Head of caudate nucleus (tissue), 42 donors: ENCODE measurements at regions not wholly inside any gene's neighbourhood (a gene's known extent, or its start where the extent isn't known, plus 50 kb on each side); places are given as distances from the start of the nearest gene placed in this dataset.
"Not testable (repeated sequence)": the region's sequence is repeated elsewhere in the genome, so short reads cannot be mapped to it uniquely, and the experiment has no call there.

Source experiments
- DNase-seq, 42 donors: peaks; one replicate each; pipeline versions ENCODE4 v3.0.0 to v3.0.0-alpha.2; 2020 to 2021; ENCODE audit warnings: mixed read lengths in 7 of 42
- intact Hi-C: fragments of 100-400 bp; cut with DNase I; formaldehyde crosslinking; loops from one replicate; pipeline ENCODE4 v1.15.0; 2022

DNA sequence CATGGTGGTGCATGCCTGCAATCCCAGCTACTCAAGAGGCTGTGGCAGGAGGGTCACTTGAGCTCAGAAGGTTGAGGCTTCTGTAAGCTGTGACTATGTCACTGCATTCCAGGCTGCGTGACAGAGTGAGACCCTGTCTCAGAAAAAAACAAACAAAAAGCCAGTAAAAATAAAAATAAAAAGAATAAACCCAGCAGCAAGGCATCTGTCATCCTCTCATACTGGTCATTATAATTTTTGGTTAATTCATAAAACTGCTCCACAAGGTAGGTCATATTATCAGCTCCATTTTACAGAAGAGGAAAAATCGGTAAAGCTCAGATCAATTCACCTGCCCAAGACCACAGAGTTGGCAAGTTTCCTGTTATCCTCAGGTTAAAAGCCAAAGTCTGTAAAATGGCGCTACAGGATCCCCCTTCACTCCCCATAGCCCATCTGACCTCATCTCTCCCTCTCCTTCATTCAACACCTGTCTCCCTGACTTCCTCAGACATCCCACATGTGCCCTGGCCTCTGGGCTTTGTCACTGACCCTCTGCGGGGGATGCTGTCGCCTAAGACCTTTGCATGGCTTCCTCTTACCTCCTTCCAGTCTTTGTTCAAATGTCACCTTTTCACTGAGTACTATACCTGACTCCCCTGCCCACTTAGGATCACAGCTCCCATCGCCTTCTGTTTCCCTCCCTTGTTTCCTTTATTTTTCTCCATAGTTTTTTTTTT, 213.2 kb upstream of the ZNF217 start:
- intact Hi-C loops: no loop called here
- no peak for DNase-seq

DNA sequence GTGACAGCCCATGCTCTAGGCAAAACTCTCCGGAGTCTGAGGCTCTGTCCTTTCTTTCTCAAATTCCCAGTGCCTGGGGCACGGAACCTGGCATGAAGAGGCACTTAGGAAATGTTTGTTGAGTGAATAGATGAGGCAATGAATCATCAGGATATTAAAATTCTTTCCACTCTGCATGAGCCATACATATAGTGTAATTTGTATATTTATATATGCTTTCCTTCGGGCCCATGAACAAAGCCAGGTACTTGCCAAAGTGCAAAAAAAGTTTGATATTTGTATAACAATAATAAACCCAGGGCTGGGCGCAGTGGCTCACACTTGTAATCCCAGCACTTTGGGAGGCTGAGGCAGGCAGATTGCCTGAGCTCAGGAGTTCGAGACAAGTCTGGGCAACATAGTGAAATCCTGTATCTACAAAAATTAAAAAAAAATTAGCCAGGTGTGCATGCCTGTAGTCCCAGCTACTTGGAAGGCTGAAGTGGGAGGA, 212.3 kb upstream of the ZNF217 start:
- no peak for DNase-seq
- intact Hi-C loops: no loop called here

DNA sequence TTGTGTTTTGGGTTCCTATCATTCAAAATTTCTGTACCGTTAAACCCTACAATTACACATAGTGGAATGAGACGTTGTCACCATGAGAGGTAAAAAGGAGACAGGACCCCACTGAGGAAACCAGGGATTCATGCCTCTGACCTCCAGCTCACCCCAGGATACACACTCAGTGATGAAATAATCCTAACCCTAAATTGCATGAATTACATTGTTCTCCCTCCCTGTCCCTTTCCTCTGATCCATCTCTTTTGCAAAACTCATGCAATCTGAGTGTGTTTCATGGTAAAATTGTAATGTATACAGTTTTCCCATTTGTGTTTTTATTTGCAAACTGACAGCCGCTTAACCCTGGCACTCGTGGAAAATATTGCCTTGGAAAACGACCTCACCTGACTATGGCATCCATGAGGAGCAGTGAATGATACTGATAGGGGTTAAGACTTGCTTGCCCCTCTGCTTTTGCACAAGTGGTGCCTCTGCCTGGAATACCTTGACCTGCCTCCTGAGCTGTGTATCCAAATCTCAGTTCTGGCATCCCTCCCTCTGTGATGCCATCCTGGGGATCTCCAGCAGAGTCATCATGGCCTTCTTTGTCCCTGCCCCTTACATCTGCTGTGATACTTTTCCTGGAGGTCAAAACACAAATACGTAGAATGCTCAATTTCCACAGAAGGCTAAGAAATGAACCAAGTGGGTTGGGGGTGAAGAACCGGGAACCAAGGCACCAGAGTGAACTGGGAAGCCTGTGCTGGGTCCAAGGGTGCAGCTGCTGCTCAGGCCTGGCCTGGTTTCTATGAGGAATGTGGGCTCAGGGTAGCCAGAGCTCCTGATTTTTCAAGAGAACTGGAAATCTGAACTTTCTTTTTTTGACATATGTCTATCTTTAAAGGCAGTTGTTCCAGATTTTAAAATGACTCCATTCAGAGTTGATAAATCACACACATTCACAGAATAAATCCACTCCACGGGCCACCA, 211.6 kb upstream of the ZNF217 start:
- no peak for DNase-seq
- intact Hi-C loops: no loop called here

DNA sequence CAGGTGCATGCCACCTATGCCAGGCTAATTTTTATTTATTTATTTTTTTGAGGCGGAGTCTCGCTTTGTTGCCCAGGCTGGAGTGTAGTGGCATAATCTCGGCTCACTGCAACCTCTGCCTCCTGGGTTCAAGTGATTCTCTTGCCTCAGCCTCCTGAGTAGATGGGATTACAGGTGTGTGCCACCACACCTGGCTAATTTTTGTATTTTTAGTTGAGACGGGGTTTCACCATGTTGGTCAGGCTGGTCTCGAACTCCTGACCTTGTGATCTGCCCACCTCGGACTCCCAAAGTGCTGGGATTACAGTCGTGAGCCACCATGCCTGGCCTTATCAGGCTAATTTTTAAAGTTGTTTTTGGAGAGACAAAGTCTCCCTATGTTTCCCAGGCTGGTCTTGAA, 210.7 kb upstream of the ZNF217 start:
- intact Hi-C loops, DNase-seq: not testable (repeated sequence)

DNA sequence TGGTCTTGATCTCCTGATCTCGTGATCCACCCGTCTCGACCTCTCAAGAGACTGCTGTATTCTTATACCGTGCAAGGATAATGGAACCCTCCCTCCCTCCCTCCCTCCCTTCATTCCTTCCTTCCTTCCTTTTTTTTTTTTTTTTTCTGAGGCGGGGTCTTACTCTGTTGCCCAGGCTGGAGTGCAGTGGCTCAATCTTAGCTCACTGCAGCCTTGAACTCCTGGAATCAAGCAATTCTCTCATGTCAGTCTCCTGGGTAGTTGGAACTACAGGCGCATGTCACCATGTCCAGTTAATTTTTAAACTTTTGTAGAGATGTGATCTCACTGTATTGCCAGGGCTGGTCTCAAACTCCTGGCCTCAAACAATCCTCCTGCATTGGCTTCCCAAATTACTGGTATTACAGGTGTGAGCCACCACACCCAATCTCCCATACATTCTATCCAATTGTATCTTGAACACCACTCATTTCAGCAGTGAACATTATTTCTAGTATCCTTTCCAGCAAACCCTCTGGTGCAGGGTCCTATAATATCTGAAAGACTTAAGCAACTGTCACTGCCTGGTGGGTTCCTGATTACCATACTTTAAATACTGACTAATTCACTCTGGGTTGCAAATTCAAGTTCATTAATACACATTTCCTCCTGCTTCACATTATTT, 210.0 kb upstream of the ZNF217 start:
- intact Hi-C loops: no loop called here
- DNase-seq: no peak

DNA sequence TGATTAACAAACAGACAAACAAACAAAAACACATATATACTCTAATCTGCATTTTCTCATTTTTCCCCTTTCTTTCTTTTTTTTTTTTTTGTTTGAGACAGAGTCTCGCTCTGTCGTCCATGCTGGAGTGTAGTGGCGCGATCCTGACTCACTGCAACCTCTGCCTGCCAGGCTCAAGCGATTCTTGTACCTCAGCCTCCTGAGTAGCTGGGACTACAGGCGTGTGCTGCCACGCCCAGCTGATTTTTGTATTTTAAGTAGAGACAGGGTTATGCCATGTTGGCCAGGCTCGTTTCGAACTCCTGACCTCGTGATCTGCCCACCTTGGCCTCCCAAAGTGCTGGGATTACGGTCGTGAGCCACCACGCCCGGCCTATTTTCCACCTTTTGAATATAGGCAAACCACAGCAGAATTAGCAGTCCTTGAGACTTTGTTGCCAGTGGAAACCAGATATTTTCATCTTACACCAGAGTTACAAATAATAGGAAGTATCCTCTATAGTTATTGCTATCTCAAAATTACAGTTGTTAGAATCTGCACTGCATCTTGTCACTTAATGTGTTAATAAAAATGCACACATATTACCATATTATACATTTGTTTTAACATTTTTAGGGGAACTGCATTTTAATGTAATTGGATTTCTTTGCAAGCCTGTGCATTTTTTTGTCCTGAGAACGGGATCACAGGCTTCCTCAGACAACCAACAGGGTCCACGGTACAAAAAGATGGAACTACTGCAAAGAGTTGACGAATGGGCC, 208.2 kb upstream of the ZNF217 start:
- DNase-seq: no peak

DNA sequence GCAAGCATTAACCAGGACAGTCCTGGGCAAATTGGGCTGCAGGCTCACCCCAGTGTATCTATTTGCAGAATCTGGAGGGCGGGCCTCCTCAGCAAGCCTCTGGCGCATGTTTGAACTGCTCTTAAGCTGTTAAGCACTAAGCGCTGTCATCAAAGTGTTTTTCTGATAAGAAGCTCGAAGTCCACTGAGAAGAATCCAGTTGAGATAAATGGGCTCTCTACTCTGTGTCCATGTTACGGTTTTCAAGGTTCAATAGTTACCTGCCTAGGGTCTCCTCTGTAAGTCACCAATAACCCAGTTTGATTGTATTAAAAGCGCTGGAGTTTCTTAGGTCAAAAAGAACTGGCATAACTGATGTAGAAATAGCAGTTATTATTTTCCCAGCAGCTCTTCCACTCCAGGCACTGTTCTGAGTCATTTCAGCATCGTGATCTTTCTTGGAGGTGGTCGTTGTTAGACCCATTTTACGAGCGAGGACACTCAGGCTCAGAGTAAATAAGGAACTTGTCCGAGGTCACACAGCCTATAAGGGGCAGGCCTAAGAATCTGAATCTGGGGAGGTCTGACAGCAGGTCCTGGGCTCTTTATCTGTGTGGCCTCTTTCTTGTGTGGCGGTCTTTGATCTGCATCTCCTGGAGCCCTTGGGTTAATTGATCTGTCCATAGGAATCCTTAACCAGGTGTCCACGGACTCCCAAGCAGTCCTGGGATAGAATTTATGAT, 207.4 kb upstream of the ZNF217 start:
- intact Hi-C loops: no loop called here
- no peak for DNase-seq

More for the DNA sequence above, 208.2 kb upstream of the ZNF217 start:
- intact Hi-C loops: no loop called here

DNA sequence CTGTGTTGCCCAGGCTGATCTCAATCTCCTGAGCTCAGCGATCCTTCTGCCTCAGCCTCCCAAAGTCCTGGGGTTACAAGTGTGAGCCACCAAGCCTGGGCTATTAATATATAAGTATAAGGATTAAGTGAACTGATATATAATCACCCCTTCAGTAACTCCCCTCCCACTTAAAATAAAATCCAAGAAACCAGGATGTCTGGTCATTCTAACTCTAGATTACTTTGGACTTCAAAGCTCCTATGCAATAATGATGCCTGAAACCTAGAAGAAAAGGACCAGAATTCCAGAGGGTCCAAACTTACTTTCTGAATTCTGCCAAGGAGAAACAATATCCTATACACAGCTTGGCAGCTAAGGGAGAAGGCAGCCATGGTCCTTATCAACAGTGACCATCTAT, 206.8 kb upstream of the ZNF217 start:
- intact Hi-C loops: no loop called here

DNA sequence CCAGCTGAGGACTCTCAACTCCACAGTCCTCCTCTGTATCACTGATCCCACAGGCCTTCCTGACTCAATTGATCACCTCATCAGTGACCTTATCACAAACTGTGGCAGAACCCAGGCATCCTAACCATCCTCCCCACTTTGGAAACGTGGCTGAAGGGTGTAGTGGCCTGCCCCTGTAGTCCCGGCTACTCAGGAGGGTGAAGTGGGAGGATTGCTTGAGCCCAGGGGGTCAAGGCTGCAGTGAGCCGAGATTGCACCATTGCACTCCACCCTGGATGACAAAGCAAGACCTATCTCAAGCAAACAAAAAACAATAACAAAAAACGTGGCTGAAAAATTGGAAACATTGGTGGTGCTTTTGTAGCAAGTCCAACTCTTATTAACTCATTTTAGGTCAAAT, 203.4 kb upstream of the ZNF217 start:
- intact Hi-C loops: no loop called here
- no peak for DNase-seq

More for the DNA sequence above, 206.8 kb upstream of the ZNF217 start:
- no peak for DNase-seq

DNA sequence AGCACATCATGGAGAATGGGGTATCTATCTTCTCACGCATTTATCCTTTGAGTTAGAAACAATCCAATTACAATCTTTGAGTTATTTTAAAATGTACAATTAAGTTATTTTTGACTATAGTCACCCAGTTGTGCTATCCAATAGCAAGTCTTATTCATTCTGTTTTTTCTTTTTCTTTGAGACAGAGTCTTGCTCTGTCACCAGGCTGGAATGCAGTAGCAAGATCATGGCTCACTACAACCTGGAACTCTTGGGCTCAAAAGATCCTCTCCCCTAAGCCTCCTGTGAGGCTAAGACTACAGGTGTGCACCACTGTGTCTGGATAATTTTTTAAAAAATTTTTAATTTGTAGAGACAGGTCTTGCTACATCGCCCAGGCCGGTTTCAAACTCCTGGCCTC, 201.5 kb upstream of the ZNF217 start:
- intact Hi-C loops: no loop called here
- DNase-seq: peak in 1 of 42 donors; percentile 11

DNA sequence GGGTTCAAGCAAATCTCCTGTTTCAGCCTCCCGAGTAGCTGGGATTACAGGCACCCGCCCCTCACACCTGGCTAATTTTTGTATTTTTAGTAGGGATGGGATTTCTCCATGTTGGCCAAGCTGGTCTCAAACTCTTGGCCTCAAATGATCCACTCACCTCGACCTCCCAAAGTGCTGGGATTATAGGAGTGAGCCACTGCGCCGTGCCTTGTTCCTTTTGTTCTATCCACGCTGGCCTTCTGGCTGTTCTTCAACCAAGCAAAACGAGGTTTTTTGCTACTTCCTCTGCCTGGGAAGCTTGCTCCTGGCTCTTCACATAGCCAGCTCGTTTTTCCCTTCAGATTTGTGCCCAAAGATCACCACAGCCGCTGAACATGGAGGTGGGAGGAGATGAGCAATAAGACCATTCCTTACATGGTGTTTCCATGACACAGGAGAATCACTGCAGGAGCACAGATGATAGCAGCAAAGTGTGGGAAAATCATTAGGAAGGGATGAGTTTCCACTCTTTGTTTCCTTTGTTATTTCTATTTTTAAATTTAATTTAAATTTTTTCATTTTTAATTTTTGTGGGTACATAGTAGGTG, 201.0 kb upstream of the ZNF217 start:
- intact Hi-C loops: no loop called here
- DNase-seq: peak in 1 of 42 donors; percentile 7

DNA sequence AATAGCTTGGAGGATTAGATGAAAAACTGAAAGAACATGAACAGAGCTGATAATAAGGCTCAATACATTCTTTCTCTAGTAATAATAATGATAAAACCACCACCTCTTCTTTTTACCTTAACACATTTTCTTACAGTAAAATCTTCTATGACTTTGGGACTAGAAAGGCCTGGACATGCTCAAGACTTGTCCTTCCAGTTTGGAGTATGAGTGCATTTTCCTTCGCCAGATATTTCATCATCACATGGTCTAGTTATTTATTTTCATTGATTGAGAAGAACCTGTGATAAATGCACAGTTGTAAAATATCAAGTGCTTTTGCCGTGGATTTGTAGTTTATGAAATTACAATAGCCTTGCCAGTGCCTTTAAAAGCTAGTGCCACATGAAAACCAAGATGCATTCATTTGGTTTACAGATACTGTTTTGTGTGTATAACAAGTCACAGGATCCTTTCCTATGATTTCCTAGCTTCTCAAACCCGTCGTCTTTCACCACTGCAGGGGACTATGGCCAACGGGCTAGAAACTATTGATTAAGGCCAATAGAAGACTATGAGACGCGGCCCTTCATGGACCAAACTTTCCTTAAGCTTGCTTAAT, 200.2 kb upstream of the ZNF217 start:
- intact Hi-C loops: no loop called here
- peak in 1 of 42 donors; percentile 2 for DNase-seq

DNA sequence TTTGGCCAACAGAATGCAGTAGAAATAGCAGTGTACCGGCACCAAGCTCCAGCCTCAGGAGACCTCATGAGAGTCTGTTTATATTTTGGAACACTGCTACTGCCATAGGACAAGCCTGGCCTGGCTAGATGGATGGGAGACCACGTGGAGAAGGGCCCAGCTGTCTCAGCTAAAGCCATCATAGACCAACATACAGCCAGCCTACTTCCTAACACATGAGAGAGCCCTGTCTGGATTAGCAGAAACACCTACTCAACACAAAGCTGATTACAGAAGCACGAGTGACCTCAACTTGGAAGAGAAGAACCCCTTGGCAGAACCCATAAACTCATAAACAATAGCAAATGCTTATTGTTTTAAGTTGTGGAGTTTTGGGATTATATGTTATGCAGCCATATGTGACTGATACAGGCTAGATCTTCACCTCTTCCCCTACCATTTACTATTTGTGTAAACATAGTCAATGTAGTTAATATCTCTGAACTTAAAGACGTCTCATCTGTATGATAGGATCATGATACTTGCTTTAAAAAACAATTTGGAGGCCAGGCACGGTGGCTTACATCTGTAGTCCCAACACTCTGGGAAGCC, 199.4 kb upstream of the ZNF217 start:
- no peak for DNase-seq
- intact Hi-C loops: no loop called here

DNA sequence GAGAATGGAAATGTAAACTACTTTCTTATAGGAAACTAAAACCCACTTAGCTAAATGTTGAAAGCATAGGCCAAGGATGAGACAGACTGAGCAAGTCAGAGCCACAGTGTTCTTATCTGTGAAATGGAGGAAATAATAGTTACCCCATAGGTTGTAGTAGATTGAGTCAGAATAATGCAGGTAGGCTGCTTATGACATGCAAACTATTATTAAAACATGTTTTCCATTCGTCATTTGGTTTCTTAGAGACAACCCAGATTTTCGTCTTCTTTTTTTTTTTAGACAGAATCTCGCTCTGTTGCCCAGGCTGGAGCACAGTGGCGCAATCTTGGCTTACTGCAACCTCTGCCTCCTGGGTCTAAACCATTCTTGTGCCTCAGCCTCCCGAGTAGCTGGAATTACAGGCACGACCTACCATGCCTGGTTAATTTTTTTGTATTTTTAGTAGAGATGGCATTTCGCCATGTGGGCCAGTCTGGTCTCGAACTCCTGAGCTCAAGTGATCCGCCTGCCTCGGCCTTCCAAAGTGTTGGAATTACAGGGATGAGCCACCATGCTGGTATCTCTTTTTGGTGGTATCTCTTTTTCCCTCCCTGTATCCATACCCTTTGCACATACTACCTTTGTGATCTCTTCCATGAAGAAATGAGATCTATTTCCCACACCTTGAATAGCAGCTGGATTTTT, 196.5 kb upstream of the ZNF217 start:
- no peak for DNase-seq
- intact Hi-C loops: no loop called here

DNA sequence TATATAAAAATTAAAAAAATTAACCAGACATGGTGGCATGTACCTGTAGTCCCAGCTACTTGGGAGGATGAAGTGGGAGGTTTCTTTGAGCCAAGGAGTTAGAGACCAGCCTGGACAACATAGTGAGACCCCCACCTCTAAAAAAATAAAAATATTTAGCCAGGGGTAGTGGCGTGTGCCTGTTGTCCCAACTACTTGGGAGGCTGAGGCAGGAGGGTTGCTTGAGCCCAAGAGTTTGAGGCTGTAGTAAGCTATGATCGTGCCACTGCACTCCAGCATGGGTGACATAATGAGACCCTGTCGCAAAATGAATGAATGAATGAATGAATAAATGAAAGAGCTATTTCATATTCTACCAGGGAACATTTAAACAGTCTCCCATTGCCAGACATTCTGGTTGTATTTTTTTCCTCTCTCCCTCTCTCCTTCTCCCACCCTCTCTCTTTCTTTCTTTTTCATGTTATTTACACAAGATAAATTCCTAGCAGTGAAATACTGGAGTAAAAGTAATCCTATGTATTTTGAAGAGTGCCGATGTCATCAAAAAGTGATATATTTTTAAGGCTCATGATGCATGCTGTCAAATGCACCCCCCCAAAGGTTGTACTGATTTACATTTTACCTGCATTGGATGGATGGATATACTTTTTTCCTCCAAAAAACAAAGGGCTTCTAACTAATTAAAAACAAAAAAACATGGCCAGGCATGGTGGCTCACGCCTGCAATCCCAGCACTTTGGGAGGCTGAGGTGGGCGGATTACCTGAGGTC, 194.8 kb upstream of the ZNF217 start:
- intact Hi-C loops: no loop called here

DNA sequence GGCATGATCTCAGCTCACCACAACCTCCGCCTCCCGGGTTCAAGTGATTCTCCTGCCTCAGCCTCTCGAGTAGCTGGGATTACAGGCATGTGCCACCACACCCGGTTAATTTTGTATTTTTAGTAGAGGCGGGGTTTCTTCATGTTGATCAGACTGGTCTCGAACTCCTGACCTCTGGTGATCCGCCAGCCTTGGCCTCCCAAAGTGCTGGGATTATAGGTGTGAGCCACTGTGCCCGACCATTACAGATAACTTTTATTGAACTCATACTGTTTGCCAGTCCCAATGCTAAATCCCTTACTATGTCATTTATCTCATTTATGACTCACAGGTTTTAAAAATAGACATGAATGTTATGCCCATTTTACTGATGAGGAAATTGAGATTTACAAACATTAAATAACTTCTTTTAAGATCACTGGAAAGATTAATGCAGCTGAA, 193.9 kb upstream of the ZNF217 start:
- DNase-seq, intact Hi-C loops: not testable (repeated sequence)

More for the DNA sequence above, 194.8 kb upstream of the ZNF217 start:
- DNase-seq: no peak
